SH-SY5Y (cell line): ENCODE measurements at regions not wholly inside any gene's neighbourhood (a gene's known extent, or its start where the extent isn't known, plus 50 kb on each side); places are given as distances from the start of the nearest gene placed in this dataset.

Experiments
- GATA2 ChIP-seq: IDR thresholded peaks from 2 replicates; pipeline ENCODE4 v1.6.1; 2011; ENCODE audit warnings: mild to moderate bottlenecking, low read depth, low read length
- GATA3 ChIP-seq: IDR thresholded peaks from 2 replicates; pipeline ENCODE4 v1.6.1; 2011; ENCODE audit warnings: low read depth, mild to moderate bottlenecking, low read length, moderate library complexity

DNA sequence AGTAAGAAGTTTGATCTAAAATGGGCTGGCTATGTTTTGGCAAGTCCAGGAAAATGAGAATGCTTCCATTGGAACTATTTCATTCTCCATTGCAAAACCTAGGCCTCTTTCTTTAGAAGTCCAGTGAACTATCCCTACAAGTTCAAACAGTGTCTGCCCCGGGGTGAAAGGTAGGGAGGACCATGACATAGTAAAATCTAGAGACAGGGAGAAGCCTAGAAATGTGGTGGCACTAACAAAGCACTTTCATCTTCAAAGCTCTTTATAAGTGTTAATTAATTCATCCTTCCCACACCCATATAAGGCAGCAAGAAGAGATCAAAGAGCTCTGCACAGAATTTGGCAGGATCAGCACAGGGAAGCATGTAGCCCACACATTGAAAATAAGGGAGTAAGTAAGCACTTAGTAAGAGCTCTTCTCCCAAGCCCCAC is 214.5 kb downstream of the IRS1 start:
- TF ChIP-seq GATA3 (no peak), GATA2 (no peak)

DNA sequence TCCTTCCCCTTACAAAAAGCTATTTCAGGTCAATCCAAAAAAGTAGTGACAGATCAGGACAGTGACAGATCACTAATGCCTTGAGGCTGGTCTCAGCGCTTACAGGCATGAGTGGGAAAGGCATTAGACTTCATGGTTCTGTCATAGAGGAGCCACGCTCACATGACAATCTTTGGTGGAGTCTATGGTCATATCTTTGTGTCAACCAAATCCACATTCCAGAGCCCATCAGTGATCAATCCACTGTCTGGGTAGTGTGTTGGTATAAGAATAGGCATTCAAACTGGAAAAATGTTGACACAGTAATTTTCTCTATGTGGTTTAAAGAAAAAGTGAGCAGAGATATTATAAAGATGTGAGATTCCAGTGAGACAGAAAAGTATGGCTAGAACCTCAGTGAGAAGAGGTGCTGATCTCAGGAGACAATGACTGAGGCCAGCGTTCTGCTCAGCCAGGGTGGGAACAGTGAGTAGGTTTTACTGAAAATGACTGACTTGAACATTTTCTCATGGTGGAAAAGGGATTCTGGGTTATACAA is 215.0 kb downstream of the IRS1 start:
- TF ChIP-seq GATA2 (no peak), GATA3 (no peak)

DNA sequence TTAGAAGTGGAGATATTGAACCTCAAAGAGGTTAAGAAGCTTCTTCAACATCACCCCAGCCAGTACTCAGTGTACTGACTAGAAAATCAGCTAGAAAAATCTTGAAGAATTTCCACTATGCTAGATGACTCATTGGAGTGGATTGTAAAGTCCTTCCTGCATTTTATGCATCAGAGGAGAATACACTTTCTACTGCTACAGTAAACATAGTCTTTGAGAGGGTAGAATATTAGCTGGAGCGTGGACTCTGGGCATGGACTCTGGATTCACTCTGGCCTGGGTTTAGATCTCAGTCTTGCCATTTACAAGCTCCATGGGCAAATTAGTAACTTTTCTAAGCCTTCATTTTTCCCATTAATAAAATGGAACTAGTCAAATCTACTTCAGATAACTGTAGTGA is 215.9 kb downstream of the IRS1 start:
- no peak for TF ChIP-seq GATA3
- TF ChIP-seq GATA2: no peak

DNA sequence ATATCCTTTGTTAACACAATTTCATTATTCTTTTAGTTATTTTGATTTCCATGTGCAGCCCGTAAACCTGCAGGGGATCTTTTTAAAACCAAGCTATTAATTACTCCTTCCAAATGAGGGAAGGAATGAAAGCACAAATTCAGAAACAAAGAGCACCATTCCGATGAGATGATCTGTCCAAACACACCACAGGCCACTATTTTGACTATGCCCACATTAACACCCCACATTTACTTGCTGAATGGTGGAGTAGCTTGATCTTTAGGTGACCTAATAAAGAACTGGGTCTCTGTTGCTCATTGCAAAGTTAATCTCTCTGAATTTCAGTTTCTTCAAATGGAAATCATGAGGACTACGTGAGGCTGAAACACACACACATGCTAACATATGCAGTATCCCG is 218.0 kb downstream of the IRS1 start:
- no peak for TF ChIP-seq GATA2
- no peak for TF ChIP-seq GATA3

DNA sequence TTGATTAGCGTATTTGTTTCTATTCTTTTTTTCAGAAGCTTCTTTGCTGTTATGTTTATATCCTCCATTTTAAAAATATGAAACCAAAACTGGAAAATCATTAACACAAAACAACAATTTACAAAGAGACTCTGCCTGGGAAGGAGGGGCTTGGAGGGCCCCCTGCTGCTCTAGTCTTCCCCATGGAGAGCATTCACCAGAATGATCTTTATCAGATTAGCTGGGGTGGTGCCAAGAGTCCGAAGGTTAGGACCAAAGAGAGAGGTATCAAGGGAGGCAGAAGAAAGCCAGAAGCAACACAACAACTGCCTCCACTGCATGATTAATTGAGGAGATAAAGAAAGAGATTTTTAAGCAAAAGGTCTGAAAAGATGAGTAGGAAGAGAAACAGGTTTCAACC is 218.6 kb downstream of the IRS1 start:
- peak; percentile 54; the same call in 1 of the 2 replicates for TF ChIP-seq GATA2
- no peak for TF ChIP-seq GATA3

DNA sequence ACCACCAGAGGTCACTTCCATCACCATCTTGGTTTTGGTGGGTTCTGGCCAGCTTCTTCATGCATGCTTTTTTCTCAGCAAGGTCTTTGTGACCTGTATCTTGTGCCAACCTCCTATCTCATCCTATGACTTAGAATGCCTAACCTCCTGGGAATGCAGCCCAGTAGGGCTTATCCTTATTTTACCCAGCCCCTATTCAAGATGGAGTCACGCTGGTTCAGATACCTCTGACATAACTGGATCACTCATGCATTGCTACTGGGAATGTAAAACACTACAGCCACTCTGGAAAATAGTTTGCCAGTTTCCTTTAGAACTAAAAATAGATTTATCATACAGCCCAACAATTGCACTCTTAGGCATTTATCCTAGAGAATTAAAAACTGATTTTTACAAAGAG is 219.2 kb downstream of the IRS1 start:
- TF ChIP-seq GATA2 (no peak), GATA3 (no peak)

DNA sequence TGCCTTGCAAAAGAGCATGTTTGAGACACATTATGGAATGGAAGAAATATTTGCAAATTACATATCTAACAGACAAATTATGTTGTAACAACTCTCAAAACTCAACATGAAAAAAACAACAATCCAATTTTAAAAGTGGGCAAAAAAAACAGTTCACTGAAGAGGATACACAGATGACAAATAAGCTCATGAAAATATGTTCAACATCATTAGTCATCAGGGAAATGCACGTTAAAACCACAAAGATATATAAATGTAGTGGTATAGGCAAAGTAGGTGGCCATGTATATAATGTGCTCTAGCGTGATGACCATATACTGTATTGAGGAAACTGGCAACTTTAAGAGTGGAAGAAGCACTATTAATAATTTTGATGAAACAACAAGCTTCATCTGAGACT is 220.1 kb downstream of the IRS1 start:
- no peak for TF ChIP-seq GATA2
- TF ChIP-seq GATA3: no peak

DNA sequence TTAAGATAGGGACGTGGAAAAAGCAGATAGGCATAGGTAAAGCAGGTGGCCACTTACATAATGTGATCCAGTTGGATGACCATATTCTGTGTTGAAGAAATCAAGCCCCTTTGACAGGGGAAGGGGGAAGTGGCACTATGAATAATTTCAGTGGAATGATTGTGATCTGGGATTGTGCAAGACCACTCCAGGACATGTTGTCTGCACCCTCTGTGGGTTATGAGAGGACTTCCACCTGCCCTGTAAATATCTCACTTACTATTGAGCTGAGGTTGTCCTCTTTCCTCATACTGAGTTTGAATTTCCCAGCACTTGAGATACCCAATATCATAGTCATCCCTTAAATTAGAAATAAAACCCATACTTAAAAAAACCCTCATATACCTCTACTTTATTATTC is 220.7 kb downstream of the IRS1 start:
- TF ChIP-seq GATA3 (no peak), GATA2 (no peak)

DNA sequence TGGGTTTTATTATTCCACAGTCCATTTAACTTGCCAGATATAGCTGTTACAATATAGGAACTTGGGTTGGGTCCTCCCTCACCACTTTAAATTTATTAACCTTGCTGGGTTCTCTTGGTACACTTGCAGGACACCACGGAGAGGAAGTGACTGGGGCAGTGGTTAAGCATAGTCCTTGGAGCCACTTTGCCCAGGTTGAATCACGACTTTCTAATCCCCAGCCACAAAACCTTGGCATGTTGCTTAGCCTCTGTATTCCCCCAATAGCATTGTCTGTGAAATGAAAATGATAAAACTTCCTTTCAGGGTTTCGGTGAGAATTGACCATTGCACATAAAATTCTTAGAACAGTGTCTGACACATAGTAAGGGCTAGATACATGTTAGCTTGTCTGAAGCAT is 221.2 kb downstream of the IRS1 start:
- TF ChIP-seq GATA3 (no peak), GATA2 (no peak)

DNA sequence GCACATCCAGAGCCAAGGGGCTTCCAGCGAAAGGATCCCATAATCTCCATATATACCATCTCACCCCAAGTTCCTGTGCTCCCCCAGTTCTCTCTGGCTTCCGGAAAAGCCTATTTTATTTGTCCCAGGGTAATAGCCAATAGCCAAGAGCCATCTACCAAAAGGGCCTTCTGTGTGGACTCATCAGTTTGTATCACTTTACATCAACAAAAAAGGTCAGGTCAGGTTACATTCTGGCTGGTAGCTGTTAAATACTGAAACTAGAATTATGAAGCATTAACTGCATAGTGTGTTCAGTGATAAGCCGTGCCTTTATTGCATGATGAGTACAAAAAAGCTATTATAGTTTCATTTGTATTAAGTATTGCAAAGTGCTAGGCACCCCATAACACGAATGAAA is 223.7 kb downstream of the IRS1 start:
- no peak for TF ChIP-seq GATA3
- no peak for TF ChIP-seq GATA2

DNA sequence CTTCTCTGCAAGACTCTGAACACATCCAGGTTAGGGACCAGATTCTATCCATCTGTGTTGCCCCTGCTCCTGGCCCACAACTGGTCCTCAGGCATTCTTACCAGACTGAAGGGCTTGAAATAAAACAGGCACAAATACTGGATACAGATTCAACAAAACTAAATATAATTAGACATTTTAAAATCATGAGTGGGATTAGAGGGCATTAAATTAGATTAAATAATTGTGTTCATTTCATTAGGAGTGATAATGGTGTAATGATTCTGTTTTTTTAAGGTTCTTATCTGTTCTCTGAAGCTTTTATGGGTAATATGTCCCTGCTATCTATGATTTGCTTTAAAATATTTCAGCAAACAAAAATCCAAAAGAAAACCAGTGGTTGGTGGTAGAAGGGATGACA is 226.5 kb downstream of the IRS1 start:
- TF ChIP-seq GATA3 (no peak), GATA2 (peak; percentile 36; the same call in 1 of the 2 replicates)

DNA sequence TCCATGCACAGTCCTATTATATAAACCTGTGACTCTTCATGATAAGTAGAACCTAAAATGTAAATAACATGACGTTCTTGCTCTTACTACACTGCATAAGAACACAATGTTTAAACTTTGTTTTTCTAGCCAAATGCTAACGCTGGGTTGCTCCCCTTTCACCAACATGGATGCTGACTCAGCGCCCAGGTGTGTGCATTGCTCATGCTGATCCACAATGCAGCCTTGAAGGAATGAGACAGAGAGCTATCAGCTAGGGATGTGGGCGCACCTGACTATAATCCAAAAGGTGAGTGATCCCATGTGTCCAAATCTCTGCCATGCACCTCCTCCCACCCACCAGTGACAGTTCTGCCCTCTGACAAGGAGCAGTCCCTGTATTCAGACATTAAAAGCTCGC is 235.0 kb downstream of the IRS1 start:
- TF ChIP-seq GATA3 (no peak), GATA2 (no peak)

DNA sequence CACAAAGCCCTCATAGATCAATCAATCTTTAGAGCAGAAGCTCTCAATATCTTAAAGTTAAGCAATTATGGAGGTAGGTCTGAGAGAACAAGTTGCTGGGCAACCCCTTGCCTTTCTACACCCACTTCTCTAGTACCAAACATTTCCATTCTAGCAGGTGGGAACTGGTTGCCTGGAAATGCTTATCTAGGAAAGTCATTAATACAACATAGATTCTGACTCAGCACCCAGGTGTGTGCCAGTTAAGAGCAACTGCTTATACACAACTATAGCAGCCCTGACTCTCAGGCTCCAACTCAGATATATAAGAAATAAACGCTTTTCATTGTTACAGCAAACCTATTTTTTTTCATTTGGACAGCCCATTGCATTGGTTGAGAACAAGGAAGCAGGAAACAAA is 237.7 kb downstream of the IRS1 start:
- TF ChIP-seq GATA2 (no peak), GATA3 (no peak)

DNA sequence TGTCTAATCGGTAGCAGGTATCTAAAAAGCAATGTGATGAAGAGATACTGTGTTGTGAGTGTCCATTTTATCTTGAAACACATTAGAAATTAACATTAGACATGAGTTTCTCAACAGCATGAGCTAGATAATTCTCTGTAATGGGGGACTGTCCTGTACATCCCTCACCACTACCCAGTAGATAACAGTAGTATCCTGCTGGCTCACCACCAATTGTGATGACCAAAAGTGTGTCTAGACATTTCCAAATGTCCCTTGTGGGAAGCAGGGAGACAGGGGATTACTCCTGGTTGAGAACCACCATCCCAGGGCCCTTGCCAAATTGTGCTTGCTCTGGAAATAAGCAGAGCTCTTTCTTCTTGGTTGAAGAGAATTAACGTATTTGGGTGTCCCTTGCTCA is 239.3 kb downstream of the IRS1 start:
- TF ChIP-seq GATA3 (no peak), GATA2 (no peak)

DNA sequence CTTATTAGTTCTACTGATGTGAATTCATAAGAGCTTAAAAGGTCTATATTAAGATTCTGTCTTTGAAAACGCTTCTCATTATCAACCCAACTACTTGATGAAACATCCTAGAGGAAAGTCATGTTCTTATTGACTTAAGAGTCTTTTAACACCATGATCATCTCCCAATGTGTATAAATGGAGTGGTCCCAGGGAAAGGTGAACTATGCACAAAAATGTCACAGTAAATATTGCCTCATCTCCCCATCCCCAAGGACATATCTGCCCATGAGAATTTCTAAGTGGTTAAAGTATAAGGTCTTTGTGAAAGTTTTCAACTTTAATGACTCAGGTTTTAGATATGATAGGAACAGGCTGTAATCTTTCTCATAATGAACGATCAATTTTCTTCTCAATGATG is 240.1 kb downstream of the IRS1 start:
- TF ChIP-seq GATA3 (no peak), GATA2 (no peak)

DNA sequence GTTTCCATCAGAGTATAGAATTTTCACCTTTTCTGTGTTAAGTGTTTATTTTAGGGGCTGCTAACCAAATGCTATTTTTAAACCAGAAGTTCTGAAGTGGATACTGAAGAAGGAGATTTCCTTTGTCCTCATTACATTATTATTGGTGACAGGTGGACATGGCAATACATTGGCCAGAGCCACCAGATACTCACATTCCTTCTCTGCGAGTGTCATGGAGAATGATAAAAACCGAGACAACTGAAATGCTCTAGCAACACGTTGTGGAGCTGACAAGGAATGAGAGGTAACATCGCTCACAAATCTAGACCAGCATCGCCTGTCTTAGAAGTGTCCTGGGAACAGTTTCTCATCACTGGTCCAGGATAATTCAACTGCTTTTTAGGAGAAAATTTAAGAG is 241.2 kb downstream of the IRS1 start:
- TF ChIP-seq GATA3: no peak
